H9 (cell line): ENCODE measurements at regions not wholly inside any gene's neighbourhood (a gene's known extent, or its start where the extent isn't known, plus 50 kb on each side); places are given as distances from the start of the nearest gene placed in this dataset.

ENCODE experiments used
- DNase-seq: peaks from one replicate; pipeline ENCODE4 v3.0.0-alpha.2; 2017
- H2AFZ ChIP-seq: one replicate; pipeline ENCODE4 v1.6.1; 2013; ENCODE audit warnings: mild to moderate bottlenecking, low read length, control low read depth, moderate library complexity
- H2AK5ac ChIP-seq: 2 replicates; pipeline ENCODE4 v1.6.1; 2013; ENCODE audit warnings: low read length, control low read depth, mixed read lengths; ENCODE audit not compliant: insufficient read length
- H2BK120ac ChIP-seq: one replicate; pipeline ENCODE4 v1.6.1; 2013; ENCODE audit warnings: low read depth, mild to moderate bottlenecking, low read length, control low read depth, inconsistent platforms; ENCODE audit not compliant: poor library complexity, severe bottlenecking
- H2BK12ac ChIP-seq: 2 replicates; pipeline ENCODE4 v1.6.1; 2013; ENCODE audit warnings: low read length, control low read depth, mixed read lengths, low read depth; ENCODE audit not compliant: insufficient read length
- H2BK15ac ChIP-seq: 2 replicates; pipeline ENCODE4 v1.6.1; 2013; ENCODE audit warnings: low read depth, low read length, control low read depth
- H2BK20ac ChIP-seq: one replicate; pipeline ENCODE4 v1.6.1; 2013; ENCODE audit warnings: low read depth, mild to moderate bottlenecking, low read length, control low read depth, inconsistent platforms; ENCODE audit not compliant: poor library complexity, severe bottlenecking
- H2BK5ac ChIP-seq: 2 replicates; pipeline ENCODE4 v1.6.1; 2013; ENCODE audit warnings: low read length, control low read depth, mixed read lengths; ENCODE audit not compliant: insufficient read length
- H3K14ac ChIP-seq: 2 replicates; pipeline ENCODE4 v1.6.1; 2013; ENCODE audit warnings: low read length, control low read depth; ENCODE audit not compliant: insufficient read depth
- H3K18ac ChIP-seq: 2 replicates; pipeline ENCODE4 v1.6.1; 2013; ENCODE audit warnings: low read depth, mild to moderate bottlenecking, mixed read lengths, low read length, control low read depth; ENCODE audit not compliant: insufficient read length
- H3K23ac ChIP-seq: 2 replicates; pipeline ENCODE4 v1.6.1; 2013; ENCODE audit warnings: low read length, control low read depth, mixed read lengths, low read depth; ENCODE audit not compliant: insufficient read length
- H3K23me2 ChIP-seq: 2 replicates; pipeline ENCODE4 v1.6.1; 2013; ENCODE audit warnings: low read depth, mild to moderate bottlenecking, mixed read lengths, low read length, control low read depth; ENCODE audit not compliant: insufficient read length, poor library complexity, severe bottlenecking
- H3K27ac ChIP-seq: 2 replicates; pipeline ENCODE4 v1.5.1; 2013; ENCODE audit warnings: low read length, control low read depth, mixed read lengths, low read depth; ENCODE audit not compliant: insufficient read length
- H3K27me3 ChIP-seq: 2 replicates; pipeline ENCODE4 v1.6.1; 2013; ENCODE audit warnings: low read length, control low read depth, inconsistent platforms; ENCODE audit not compliant: insufficient read depth
- H3K4ac ChIP-seq: 2 replicates; pipeline ENCODE4 v1.6.1; 2013; ENCODE audit warnings: low read depth, mild to moderate bottlenecking, control low read depth, inconsistent platforms, low read length, moderate library complexity
- H3K4me1 ChIP-seq: 2 replicates; pipeline ENCODE4 v1.6.1; 2013; ENCODE audit warnings: low read length, control low read depth, inconsistent platforms; ENCODE audit not compliant: insufficient read depth
- H3K4me2 ChIP-seq: 2 replicates; pipeline ENCODE4 v1.6.1; 2013; ENCODE audit warnings: low read length, control low read depth, mixed read lengths; ENCODE audit not compliant: insufficient read length, insufficient read depth
- H3K56ac ChIP-seq: 2 replicates; pipeline ENCODE4 v1.6.1; 2013; ENCODE audit warnings: low read depth, mild to moderate bottlenecking, mixed read lengths, low read length, control low read depth; ENCODE audit not compliant: insufficient read length
- H3K79me1 ChIP-seq: 2 replicates; pipeline ENCODE4 v1.6.1; 2013; ENCODE audit warnings: low read depth, mild to moderate bottlenecking, moderate library complexity, low read length, control low read depth, inconsistent platforms; ENCODE audit not compliant: insufficient read depth, poor library complexity, severe bottlenecking
- H3K79me2 ChIP-seq: 2 replicates; pipeline ENCODE4 v1.6.1; 2013; ENCODE audit warnings: low read length, control low read depth, inconsistent platforms; ENCODE audit not compliant: insufficient read depth
- H3K9ac ChIP-seq: 2 replicates; pipeline ENCODE4 v1.6.1; 2013; ENCODE audit warnings: low read length, control low read depth, mixed read lengths; ENCODE audit not compliant: insufficient read length; ENCODE audit errors: extremely low read depth
- H3K9me3 ChIP-seq: one replicate; pipeline ENCODE4 v1.6.1; 2013; ENCODE audit warnings: low read depth, low read length, inconsistent platforms; ENCODE audit not compliant: control insufficient read depth
- H3T11ph ChIP-seq: one replicate; pipeline ENCODE4 v1.6.1; 2013; ENCODE audit warnings: mild to moderate bottlenecking, low read length, control low read depth, inconsistent platforms
- H4K20me1 ChIP-seq: one replicate; pipeline ENCODE4 v1.6.1; 2013; ENCODE audit not compliant: control insufficient read depth, insufficient read length, insufficient read depth
- H4K5ac ChIP-seq: 2 replicates; pipeline ENCODE4 v1.6.1; 2013; ENCODE audit warnings: low read depth, mild to moderate bottlenecking, mixed read lengths, low read length, control low read depth; ENCODE audit not compliant: insufficient read length
- H4K8ac ChIP-seq: replicated peaks from 2 replicates; pipeline ENCODE4 v1.6.1; 2013; ENCODE audit warnings: low read length, control low read depth, mixed read lengths, low read depth; ENCODE audit not compliant: insufficient read length
- H4K91ac ChIP-seq: 2 replicates; pipeline ENCODE4 v1.6.1; 2013; ENCODE audit warnings: low read depth, mild to moderate bottlenecking, moderate library complexity, mixed read lengths, low read length, control low read depth; ENCODE audit not compliant: insufficient read length
- H3K27ac Mint-ChIP-seq, 3 experiments: 2 replicates in 2 of 3; 3 replicates in 1 of 3; pipeline ENCODE4 v1.8.0; 2020 to 2021; ENCODE audit warnings: mixed read lengths in 3 of 3, mild to moderate bottlenecking in 1 of 3, moderate library complexity in 1 of 3
- H3K27me3 Mint-ChIP-seq: 2 replicates; pipeline ENCODE4 v1.8.0; 2021; ENCODE audit warnings: low read depth, mild to moderate bottlenecking, moderate library complexity, mixed read lengths
- H3K36me3 Mint-ChIP-seq, 3 experiments: 2 replicates in 2 of 3; 3 replicates in 1 of 3; pipeline ENCODE4 v1.8.0; 2020 to 2021; ENCODE audit warnings: low read depth in 3 of 3, mixed read lengths in 3 of 3; ENCODE audit not compliant: insufficient read depth in 1 of 3
- H3K4me1 Mint-ChIP-seq, 2 experiments: 2 replicates each; pipeline ENCODE4 v1.8.0; 2020; ENCODE audit warnings: mixed read lengths in 2 of 2
- H3K4me3 Mint-ChIP-seq, 2 experiments: 2 replicates in 1 of 2; 3 replicates in 1 of 2; pipeline ENCODE4 v1.8.0; 2020 to 2021; ENCODE audit warnings: mild to moderate bottlenecking in 2 of 2, mixed read lengths in 2 of 2, moderate library complexity in 1 of 2
- H3K9me3 Mint-ChIP-seq, 2 experiments: 2 replicates in 1 of 2; 3 replicates in 1 of 2; pipeline ENCODE4 v1.8.0; 2020; ENCODE audit warnings: mild to moderate bottlenecking in 2 of 2, mixed read lengths in 2 of 2, moderate library complexity in 1 of 2
- CTCF ChIP-seq: fragments of 200-600 bp; sonication (generic); conservative IDR thresholded peaks from 3 replicates; pipeline ENCODE4 v1.8.0; 2021; ENCODE audit warnings: antibody characterized with exemption, mild to moderate bottlenecking
- WGBS: extraction: QIAGEN DNeasy Blood & Tissue Kit; methylation state at CpG from one replicate; pipeline ENCODE4 v1.1.7; 2013; ENCODE audit warnings: missing lambda C conversion rate, low lambda C conversion rate, mixed read lengths; ENCODE audit not compliant: insufficient read length; ENCODE audit errors: extremely low coverage; 5-methylcytosine and 5-hydroxymethylcytosine counted together

GRCh38 chr13:39224671-39225240, 186.5 kb downstream of the NHLRC3 start:
- no peak overlapping the region for H4K91ac ChIP-seq
- no peak overlapping the region for H2BK15ac ChIP-seq
- Mint-ChIP-seq H3K9me3 (peaks cover 10 to 13% of the 10 kb centered on the region in 2 experiments; a peak in 4 of 5 replicates), H3K4me1 (peaks cover 0 to 2% of the 10 kb centered on the region in 2 experiments; a peak in 2 of 4 replicates), H3K27ac (no peak overlapping the region), H3K4me3 (no peak overlapping the region), H3K27me3 (no peaks in the 10 kb centered on the region), H3K36me3 (peaks cover 0 to 7% (median 0%) of the 10 kb centered on the region in 3 experiments; a peak in 3 of 7 replicates)
- WGBS = no CpG with 5 or more reads among the region's 5 CpGs
- H3K4me1 ChIP-seq = no peaks in the 10 kb centered on the region
- TF ChIP-seq CTCF = no peak
- H2AFZ ChIP-seq = no peak overlapping the region
- H3T11ph ChIP-seq = no peak overlapping the region
- no peak overlapping the region for H3K23ac ChIP-seq
- H3K23me2 ChIP-seq = no peaks in the 10 kb centered on the region
- no peak overlapping the region for H2BK12ac ChIP-seq
- no peak overlapping the region for H3K18ac ChIP-seq
- no peak overlapping the region for H3K27ac ChIP-seq
- H3K9me3 ChIP-seq = no peaks in the 10 kb centered on the region
- no peaks in the 10 kb centered on the region for H4K20me1 ChIP-seq
- no peaks in the 10 kb centered on the region for H3K79me2 ChIP-seq
- H3K79me1 ChIP-seq = no peaks in the 10 kb centered on the region
- H3K4ac ChIP-seq = no peak overlapping the region
- H4K5ac ChIP-seq = no peak overlapping the region
- H3K56ac ChIP-seq = no peak overlapping the region
- no peak overlapping the region for H2BK120ac ChIP-seq
- H3K27me3 ChIP-seq = no peaks in the 10 kb centered on the region
- no peak overlapping the region for H2BK5ac ChIP-seq
- DNase-seq = no peak
- no peak overlapping the region for H4K8ac ChIP-seq
- H2AK5ac ChIP-seq = no peak overlapping the region
- no peak overlapping the region for H3K4me2 ChIP-seq
- H3K9ac ChIP-seq = no peak overlapping the region
- no peak overlapping the region for H2BK20ac ChIP-seq
- H3K14ac ChIP-seq = no peak overlapping the region
